HG03135 (cell line): ENCODE measurements at regions not wholly inside any gene's neighbourhood (a gene's known extent, or its start where the extent isn't known, plus 50 kb on each side); places are given as distances from the start of the nearest gene placed in this dataset.

ENCODE experiments used
- ATAC-seq: cut with Tn5 transposase; IDR thresholded peaks from one replicate; pipeline ENCODE4 v1.9.1; 2021; ENCODE audit warnings: mild to moderate bottlenecking, moderate library complexity; ENCODE audit not compliant: unreplicated experiment

- no peak for ATAC-seq
Measured at GRCh38 chr10:117427356-117427755, 52.1 kb upstream of the PDZD8 start.

DNA sequence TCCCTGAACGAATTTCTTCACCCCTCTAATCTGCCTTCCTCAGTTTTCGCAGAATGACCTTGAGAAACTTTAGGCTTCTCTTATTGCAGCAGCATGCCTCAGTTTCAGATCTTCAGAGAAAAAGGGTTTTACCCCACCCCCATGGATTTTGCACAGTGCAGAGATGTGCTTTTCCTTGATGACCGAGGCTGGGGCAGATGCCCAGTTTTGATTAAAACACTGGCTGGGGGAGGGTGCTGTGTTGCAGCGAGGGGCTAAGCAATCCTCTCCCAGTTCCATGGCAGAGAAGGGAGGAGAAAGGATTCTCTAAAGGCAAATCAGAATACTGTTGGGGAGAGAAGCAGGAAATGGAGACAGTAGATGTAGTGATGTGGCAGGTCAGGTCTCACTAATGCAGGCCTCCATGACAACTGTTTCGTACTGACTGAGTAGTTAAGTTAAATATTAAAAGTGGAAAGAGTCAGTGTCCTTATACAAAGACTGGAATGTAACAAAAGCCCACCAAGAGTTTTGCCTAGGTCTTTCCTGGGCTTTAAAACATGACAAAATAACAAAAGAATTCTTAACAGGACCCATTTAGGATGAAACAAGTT is 50.8 kb upstream of the PDZD8 start:
- ATAC-seq, result peak; percentile 80

DNA sequence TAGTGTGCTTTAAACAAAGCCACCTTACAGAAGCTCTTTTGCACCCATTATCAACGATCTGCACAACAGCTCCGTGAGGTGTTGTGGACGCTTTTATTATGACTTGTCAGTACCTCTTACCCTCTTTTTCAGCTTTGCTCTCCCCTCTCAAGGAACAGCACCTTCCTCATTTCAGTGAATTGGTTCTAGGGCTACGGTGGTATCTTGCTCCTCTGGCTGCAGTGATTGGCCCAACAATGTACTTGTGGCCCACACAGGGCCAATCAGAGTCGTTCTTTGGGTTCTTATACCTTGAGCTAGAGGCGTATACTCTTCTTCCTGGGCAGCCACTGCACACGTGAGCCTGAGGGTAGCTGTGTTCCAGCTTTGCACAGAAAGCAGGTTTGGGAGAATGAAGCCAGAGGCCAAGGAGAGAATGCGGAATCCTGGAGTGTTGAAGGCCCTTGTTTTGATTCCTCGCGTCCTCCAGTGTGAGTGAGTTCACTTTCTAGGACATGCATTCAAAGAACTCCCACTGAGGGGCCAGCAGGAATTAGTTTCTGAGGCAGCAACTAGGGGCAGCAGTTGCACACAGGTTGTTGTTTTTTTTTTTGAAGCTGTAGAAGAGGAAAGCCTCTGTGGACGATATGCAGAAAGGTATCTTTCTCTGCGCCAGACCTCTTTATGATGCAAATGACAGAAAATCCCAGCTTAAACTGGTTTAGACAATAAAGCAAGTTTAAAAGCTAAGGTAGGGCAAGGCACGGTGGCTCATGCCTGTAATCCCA is 49.8 kb upstream of the PDZD8 start:
- ATAC-seq, result no peak
